K562 (cell line): ENCODE measurements at regions not wholly inside any gene's neighbourhood (a gene's known extent, or its start where the extent isn't known, plus 50 kb on each side); places are given as distances from the start of the nearest gene placed in this dataset.
A peak's percentile ranks its signal among the peaks of the same experiment; 100 is the strongest.

Experiments used
- ATAC-seq: fragments of 200-7000 bp; cut with Tn5 transposase; 3 replicates; pipeline ENCODE4 v1.9.1; 2020; ENCODE audit warnings: moderate library complexity
- BruUV-seq: library from RNA; stranded (reverse); fragments of 400-500 nt; replicated peaks from 2 replicates; lab custom pipeline; 2021; lab: Mats Ljungman, UMichigan
- CTCF ChIA-PET: fragments of 300-600 bp; formaldehyde crosslinking; extraction: SDS; loops from one replicate; lab custom pipeline; 2021; ENCODE audit warnings: low intra/inter-chr PET ratio; lab: Yijun Ruan, JAX
- POLR2A ChIA-PET: fragments of 300-600, 350-650 bp; sonication (Branson Sonifier 250); formaldehyde crosslinking; extraction: SDS; loops from one replicate; lab custom pipeline; 2021; ENCODE audit warnings: antibody characterized with exemption, inconsistent platforms; lab: Yijun Ruan, JAX
- DNase-seq, 4 experiments: peaks; one replicate each; pipeline versions ENCODE4 v3.0.0 to v3.0.0-alpha.2; 2011 to 2018; ENCODE audit warnings: low spot score in 3 of 4, mixed read lengths in 3 of 4; ENCODE audit errors: extremely low read depth in 1 of 4
- FAIRE-seq: peaks from 2 replicates; lab custom pipeline; 2011; peaks lifted over from hg19 to GRCh38; lab: Jason Lieb, UNC
- H2AFZ ChIP-seq: 2 replicates; pipeline ENCODE4 v1.6.0; 2011; ENCODE audit warnings: low read depth, low read length, control low read depth, inconsistent platforms
- H3K27ac ChIP-seq: fragments of 200-600 bp; 3 replicates; pipeline ENCODE4 v1.8.0; 2011; ENCODE audit warnings: low read depth, mild to moderate bottlenecking, control low read depth, inconsistent platforms, low read length, moderate library complexity, mixed read lengths; ENCODE audit errors: extremely low read depth
- H3K27me3 ChIP-seq, 2 experiments: fragments of 300-600 bp in 1 of 2; 2 replicates in 1 of 2; 3 replicates in 1 of 2; pipeline versions ENCODE4 v1.6.0 to v1.8.0; 2011; ENCODE audit warnings: inconsistent platforms in 2 of 2, low read length in 2 of 2, mild to moderate bottlenecking in 1 of 2, mixed read lengths in 1 of 2, moderate library complexity in 1 of 2; ENCODE audit not compliant: control insufficient read depth in 2 of 2, insufficient read depth in 2 of 2
- H3K36me3 ChIP-seq: fragments of 300-600 bp; 3 replicates; pipeline ENCODE4 v1.8.0; 2011; ENCODE audit warnings: mild to moderate bottlenecking, low read length, inconsistent platforms; ENCODE audit not compliant: control insufficient read depth, insufficient read depth
- H3K4me1 ChIP-seq, 2 experiments: fragments of 200-600 bp in 1 of 2; replicated peaks in 1 of 2; 2 replicates in 1 of 2; 3 replicates in 1 of 2; pipeline versions ENCODE4 v1.5.1 to v1.8.0; 2011; ENCODE audit warnings: inconsistent platforms in 2 of 2, low read length in 2 of 2, mild to moderate bottlenecking in 1 of 2, mixed read lengths in 1 of 2, moderate library complexity in 1 of 2; ENCODE audit not compliant: control insufficient read depth in 2 of 2, insufficient read depth in 2 of 2
- H3K4me2 ChIP-seq: 2 replicates; pipeline ENCODE4 v1.6.1; 2011; ENCODE audit warnings: low read length, control low read depth, inconsistent platforms, mixed read lengths; ENCODE audit not compliant: insufficient read depth
- H3K4me3 ChIP-seq: fragments of 200-600 bp; sonication (generic), shearing (Covaris generic); 2 replicates; pipeline ENCODE4 v1.5.1; 2016; ENCODE audit warnings: control low read depth, inconsistent platforms
- H3K79me2 ChIP-seq: fragments of 200-600 bp; 3 replicates; pipeline ENCODE4 v1.8.0; 2011; ENCODE audit warnings: low read length, inconsistent platforms; ENCODE audit not compliant: control insufficient read depth, insufficient read depth
- H3K9ac ChIP-seq, 2 experiments: 2 replicates each; pipeline versions ENCODE4 v1.6.0 to v1.6.1; 2011; ENCODE audit warnings: low read depth in 2 of 2, low read length in 2 of 2, control low read depth in 1 of 2, inconsistent platforms in 1 of 2, mild to moderate bottlenecking in 1 of 2, mixed read lengths in 1 of 2; ENCODE audit not compliant: insufficient read depth in 1 of 2
- H3K9me1 ChIP-seq: one replicate; pipeline ENCODE4 v1.6.0; 2011; ENCODE audit warnings: inconsistent platforms, mild to moderate bottlenecking, low read length, moderate library complexity; ENCODE audit not compliant: control insufficient read depth, insufficient read depth
- H3K9me3 ChIP-seq: replicated peaks from 2 replicates; pipeline ENCODE4 v1.5.1; 2011; ENCODE audit warnings: low read depth, low read length, inconsistent platforms; ENCODE audit not compliant: control insufficient read depth, insufficient read depth
- H4K20me1 ChIP-seq: replicated peaks from 2 replicates; pipeline ENCODE4 v1.6.1; 2011; ENCODE audit warnings: low read length, inconsistent platforms, mixed read lengths; ENCODE audit not compliant: control insufficient read depth, insufficient read depth
- CBFA2T3 ChIP-seq: fragments of 450-650 bp; IDR thresholded peaks from 2 replicates; pipeline ENCODE4 v1.6.1; 2017
- HMG20B ChIP-seq: fragments of 250-450 bp; sonication (Bioruptor Pico); IDR thresholded peaks from 2 replicates; pipeline ENCODE4 v1.5.0; 2021; ENCODE audit warnings: mild to moderate bottlenecking
- MAFF ChIP-seq: IDR thresholded peaks from 2 replicates; pipeline ENCODE4 v1.6.1; 2012; ENCODE audit warnings: low read length, improper control_type of control experiment
- MAFK ChIP-seq: IDR thresholded peaks from 2 replicates; pipeline ENCODE4 v1.6.1; 2011; ENCODE audit warnings: low read length, improper control_type of control experiment
- MYC ChIP-seq, 2 experiments: fragments of 250-450 bp in 1 of 2; sonication (Bioruptor Pico) in 1 of 2; IDR thresholded peaks; 2 replicates each; pipeline versions ENCODE4 v1.5.1 to v1.6.1; 2012 to 2021; ENCODE audit warnings: low read depth in 2 of 2, borderline replicate concordance in 1 of 2, improper control_type of control experiment in 1 of 2, low read length in 1 of 2, mild to moderate bottlenecking in 1 of 2, moderate library complexity in 1 of 2
- RUNX1 ChIP-seq: sonication (generic); IDR thresholded peaks from 2 replicates; pipeline ENCODE4 v1.6.1; 2016; ENCODE audit warnings: antibody characterized with exemption, low read depth
- ZBTB2 ChIP-seq: fragments of 450-650 bp; IDR thresholded peaks from 2 replicates; pipeline ENCODE4 v1.6.1; 2016; ENCODE audit warnings: antibody characterized with exemption
- ZNF12 ChIP-seq: sonication (generic); formaldehyde crosslinking; IDR thresholded peaks from 2 replicates; pipeline ENCODE4 v1.4.0; 2020; ENCODE audit warnings: mild to moderate bottlenecking, missing genetic modification reagents
- ZNF316 ChIP-seq: fragments of 450-650 bp; IDR thresholded peaks from 2 replicates; pipeline ENCODE4 v1.6.1; 2016
- ZNF77 ChIP-seq: fragments of 250-450 bp; sonication (Bioruptor Pico); IDR thresholded peaks from 2 replicates; pipeline ENCODE4 v1.5.0; 2020
- WGBS: fragments of 100-300 bp; shearing (Covaris generic); methylation state at CpG from one replicate; pipeline ENCODE4 v1.1.6; 2016; ENCODE audit warnings: low coverage, mixed read lengths; ENCODE audit not compliant: insufficient coverage; ENCODE audit errors: missing lambda C conversion rate; 5-methylcytosine and 5-hydroxymethylcytosine counted together
- in situ Hi-C: fragments of 300-500 bp; cut with MboI; formaldehyde crosslinking; loops from 4 replicates; pipeline ENCODE4 v1.15.0; 2018; ENCODE audit warnings: inconsistent platforms, mixed read lengths
- intact Hi-C: fragments of 100-400 bp; cut with micrococcal nuclease; formaldehyde crosslinking; loops from 2 replicates; pipeline ENCODE4 v1.14.2; 2022

GRCh38 chr2:210998334-210998733 lies 441.9 kb downstream of the CPS1 start:
- FAIRE-seq, result no peak
- DNase-seq, result no peak
- Histone ChIP-seq H3K9ac (no peak overlapping the region), H3K9me3 (no peaks in the 10 kb centered on the region), H3K27ac (no peak overlapping the region), H3K27me3 (no peaks in the 10 kb centered on the region), H3K36me3 (no peaks in the 10 kb centered on the region), H3K4me3 (no peak overlapping the region), H4K20me1 (no peaks in the 10 kb centered on the region), H3K4me2 (no peak overlapping the region), H3K9me1 (no peaks in the 10 kb centered on the region), H2AFZ (no peak overlapping the region), H3K4me1 (no peaks in the 10 kb centered on the region), H3K79me2 (no peaks in the 10 kb centered on the region)
- intact Hi-C loops, result no loop called here
- peak; percentile 62; the same call in 1 of the 2 replicates for TF ChIP-seq MAFK
- TF ChIP-seq CBFA2T3, result no peak
- peak; percentile 49 for TF ChIP-seq MAFF
- peak; percentile 24; the same call in 1 of the 2 replicates for TF ChIP-seq ZNF316
- ATAC-seq, result no peak
- in situ Hi-C loops, result no loop called here
- WGBS, result 0% methylated on average over 2 of the region's 2 CpGs
- no TSS peak for BruUV-seq
- ChIA-PET CTCF (no interaction called here), POLR2A (no interaction called here)

- no peaks in the 10 kb centered on the region for H3K9me1 ChIP-seq
- CTCF ChIA-PET, result no interaction called here
- no peaks in the 10 kb centered on the region for H3K27me3 ChIP-seq
- 0% methylated on average over 4 of the region's 4 CpGs for WGBS
- TF ChIP-seq ZNF12, result no peak
- no peak for TF ChIP-seq HMG20B (CRISPR knock-in tag)
- no peak for TF ChIP-seq ZNF77 (CRISPR knock-in tag)
- TF ChIP-seq ZBTB2, result no peak
- TF ChIP-seq RUNX1, result no peak
- no peak for TF ChIP-seq MYC (IDR thresholded peaks at IDR 0.05; ENCODE audit: low read depth, low read length)
- no peak for TF ChIP-seq MYC (CRISPR knock-in tag; IDR thresholded peaks at IDR 0.05; ENCODE audit: borderline replicate concordance, low read depth)
- TF ChIP-seq, all 486 proteins: peak for 0
- no peaks in the 10 kb centered on the region for H3K9me3 ChIP-seq
- H3K27ac ChIP-seq, result no peak overlapping the region
- ATAC-seq (no peak), DNase-seq (no peak), FAIRE-seq (no peak)
- H3K9ac ChIP-seq, result no peak overlapping the region
- in situ Hi-C loops, result no loop called here
- BruUV-seq, result no TSS peak
- no peak overlapping the region for H2AFZ ChIP-seq
- intact Hi-C loops, result no loop called here
- H3K36me3 ChIP-seq, result no peaks in the 10 kb centered on the region
- no peaks in the 10 kb centered on the region for H3K4me1 ChIP-seq
- POLR2A ChIA-PET, result no interaction called here
- no peak overlapping the region for H3K4me2 ChIP-seq
- no peaks in the 10 kb centered on the region for H3K79me2 ChIP-seq
- H3K4me3 ChIP-seq, result no peak overlapping the region
- H4K20me1 ChIP-seq, result no peaks in the 10 kb centered on the region
Observed at GRCh38 chr2:211014376-211014775, 458.0 kb downstream of the CPS1 start.
